Spleen (tissue), 7 donors: ENCODE measurements at regions not wholly inside any gene's neighbourhood (a gene's known extent, or its start where the extent isn't known, plus 50 kb on each side); places are given as distances from the start of the nearest gene placed in this dataset.

ENCODE experiments used
- POLR2AphosphoS5 ChIP-seq, 3 donors: sonication (generic); formaldehyde crosslinking; IDR thresholded peaks; one replicate each; pipeline ENCODE4 v1.5.1; 2017; ENCODE audit warnings: antibody characterized with exemption in 3 of 3
- TF ChIP-seq, protein P1 (sequence below), 11 experiments: fragments of 200-600 bp in 7 of 11; fragments of 450-650 bp in 4 of 11; sonication (generic) in 4 of 11; IDR thresholded peaks in 8 of 11; conservative IDR thresholded peaks in 3 of 11; 1 replicate in 7 of 11; 2 replicates in 4 of 11; pipeline versions ENCODE4 v1.4.0 to v1.8.0; 2016 to 2021; ENCODE audit warnings: antibody characterized with exemption in 11 of 11, inconsistent platforms in 4 of 11, mild to moderate bottlenecking in 1 of 11
- donor health status: DM: no; HTN: no; CAD: no; lungs with moderate emphysema.
- donor health status: DM: no; HTN: no; CAD: no.
- donor health status: DM: no; HTN: no; CAD: no.

- TF ChIP-seq, protein P1, sequence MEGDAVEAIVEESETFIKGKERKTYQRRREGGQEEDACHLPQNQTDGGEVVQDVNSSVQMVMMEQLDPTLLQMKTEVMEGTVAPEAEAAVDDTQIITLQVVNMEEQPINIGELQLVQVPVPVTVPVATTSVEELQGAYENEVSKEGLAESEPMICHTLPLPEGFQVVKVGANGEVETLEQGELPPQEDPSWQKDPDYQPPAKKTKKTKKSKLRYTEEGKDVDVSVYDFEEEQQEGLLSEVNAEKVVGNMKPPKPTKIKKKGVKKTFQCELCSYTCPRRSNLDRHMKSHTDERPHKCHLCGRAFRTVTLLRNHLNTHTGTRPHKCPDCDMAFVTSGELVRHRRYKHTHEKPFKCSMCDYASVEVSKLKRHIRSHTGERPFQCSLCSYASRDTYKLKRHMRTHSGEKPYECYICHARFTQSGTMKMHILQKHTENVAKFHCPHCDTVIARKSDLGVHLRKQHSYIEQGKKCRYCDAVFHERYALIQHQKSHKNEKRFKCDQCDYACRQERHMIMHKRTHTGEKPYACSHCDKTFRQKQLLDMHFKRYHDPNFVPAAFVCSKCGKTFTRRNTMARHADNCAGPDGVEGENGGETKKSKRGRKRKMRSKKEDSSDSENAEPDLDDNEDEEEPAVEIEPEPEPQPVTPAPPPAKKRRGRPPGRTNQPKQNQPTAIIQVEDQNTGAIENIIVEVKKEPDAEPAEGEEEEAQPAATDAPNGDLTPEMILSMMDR (IDR thresholded peaks at IDR 0.05 in 8 of 11, conservative IDR thresholded peaks at IDR 0.05 in 3 of 11) = no peak
- no peak for TF ChIP-seq POLR2AphosphoS5 (IDR thresholded peaks at IDR 0.05)
These were observed 451.7 kb upstream of the SMIM21 start for GRCh38 chr18:75879196-75879595.
